ENCODE measurements at regions not wholly inside any gene's neighbourhood (a gene's known extent, or its start where the extent isn't known, plus 50 kb on each side); places are given as distances from the start of the nearest gene placed in this dataset.

GRCh38 chr3:157807280-157807679, 298.9 kb downstream of the SHOX2 start:
- no peak for DNase-seq (ENCODE audit: low spot score)

DNA sequence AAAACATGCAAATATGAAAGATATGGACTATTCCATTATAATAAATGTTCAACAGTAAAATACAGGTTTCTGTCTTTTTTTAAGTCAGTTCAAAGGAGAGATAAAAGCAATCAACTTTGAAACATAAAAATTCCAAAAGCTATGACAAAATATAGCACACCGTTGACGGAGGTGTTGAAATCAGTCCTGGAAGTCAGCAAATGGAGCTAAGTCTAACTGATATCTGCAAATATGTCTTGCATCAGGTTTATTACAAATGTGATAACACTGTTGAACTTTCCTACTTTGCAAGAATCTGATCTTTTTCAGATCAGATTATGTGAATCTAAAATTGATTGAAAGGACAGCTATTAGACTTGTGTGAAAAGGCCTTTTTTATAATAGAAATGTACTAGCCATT, 300.7 kb downstream of the SHOX2 start:
- DNase-seq (ENCODE audit: low spot score): no peak

DNA sequence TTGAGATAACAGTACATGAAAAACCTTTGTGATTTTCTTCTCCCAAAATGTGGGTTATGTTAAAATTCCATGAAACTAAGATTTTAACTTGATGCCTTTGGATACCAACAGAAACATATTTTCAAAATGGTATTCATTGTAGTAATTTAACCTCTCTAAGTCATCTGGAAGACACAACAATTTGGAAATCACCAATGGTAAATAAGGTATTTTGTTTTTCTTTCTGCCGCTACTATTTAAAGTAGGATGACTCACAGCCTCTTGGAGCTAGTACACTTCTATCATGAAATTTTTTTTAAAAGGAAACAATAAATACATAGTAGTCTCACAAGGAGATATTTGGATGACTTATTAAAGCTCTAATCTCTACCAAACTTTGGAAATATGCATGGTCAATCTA, 291.6 kb upstream of the VEPH1 start:
- no peak for DNase-seq (ENCODE audit: low spot score)

GRCh38 chr3:157793745-157794144, 290.5 kb upstream of the VEPH1 start:
- DNase-seq (ENCODE audit: low spot score): no peak

- no peak for DNase-seq (ENCODE audit: low spot score)
These were observed 285.9 kb upstream of the VEPH1 start for GRCh38 chr3:157789162-157789561.

- no peak for DNase-seq (ENCODE audit: low spot score)
These were observed 283.4 kb upstream of the VEPH1 start for GRCh38 chr3:157786618-157787017.

DNA sequence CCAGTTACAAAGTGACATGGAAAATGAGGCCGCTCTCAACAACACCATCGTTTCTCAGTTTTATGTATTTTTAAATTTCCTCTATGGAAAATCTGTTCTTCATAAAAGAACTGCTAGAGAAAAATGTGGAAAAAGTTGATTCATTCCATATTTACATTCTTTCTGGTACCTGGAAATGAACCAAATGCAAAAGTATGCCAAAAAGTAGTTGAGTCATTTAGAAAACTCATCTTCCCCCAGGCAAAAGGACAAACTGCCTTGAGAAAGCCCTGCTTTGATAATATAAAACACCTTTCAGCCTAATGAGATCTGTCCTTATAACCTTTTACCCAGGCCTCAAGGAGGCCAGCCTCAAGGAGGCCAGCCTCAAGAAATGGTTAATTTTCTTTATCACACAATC, 283.0 kb upstream of the VEPH1 start:
- no peak for DNase-seq (ENCODE audit: low spot score)

DNA sequence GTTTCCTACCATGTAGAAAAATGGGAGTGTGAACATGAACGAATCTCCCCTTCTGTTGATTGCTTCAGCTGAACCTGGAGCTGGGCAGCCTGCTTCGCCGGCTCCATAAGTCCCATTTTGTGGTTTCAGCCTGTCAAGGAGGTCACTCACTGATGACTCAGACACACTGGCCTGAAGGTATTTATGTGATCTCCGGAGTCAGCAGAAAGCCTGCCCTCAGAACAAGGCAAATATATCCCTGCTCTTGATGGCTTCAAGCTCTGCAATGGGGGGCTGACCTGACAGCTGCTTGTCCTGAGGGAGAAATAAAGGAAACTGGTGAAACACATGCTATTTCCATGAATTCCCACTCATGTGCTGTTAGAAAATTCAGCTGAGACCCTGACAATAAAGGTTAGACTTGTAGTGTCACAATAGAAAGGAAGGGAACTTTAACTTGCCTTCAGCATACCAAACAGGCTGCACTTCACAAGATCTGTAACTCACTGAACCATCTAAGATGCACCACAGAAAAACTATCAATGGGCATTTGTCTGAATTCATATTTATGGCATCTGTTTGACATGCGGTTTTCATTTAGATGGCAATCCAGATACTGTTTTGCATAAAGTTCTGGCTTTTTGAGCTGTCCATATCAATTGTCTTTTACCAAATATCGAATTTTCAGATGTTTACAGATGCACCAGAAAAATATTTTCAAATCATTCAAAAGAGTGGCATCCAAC, 282.0 kb upstream of the VEPH1 start:
- no peak for DNase-seq (ENCODE audit: low spot score)

DNA sequence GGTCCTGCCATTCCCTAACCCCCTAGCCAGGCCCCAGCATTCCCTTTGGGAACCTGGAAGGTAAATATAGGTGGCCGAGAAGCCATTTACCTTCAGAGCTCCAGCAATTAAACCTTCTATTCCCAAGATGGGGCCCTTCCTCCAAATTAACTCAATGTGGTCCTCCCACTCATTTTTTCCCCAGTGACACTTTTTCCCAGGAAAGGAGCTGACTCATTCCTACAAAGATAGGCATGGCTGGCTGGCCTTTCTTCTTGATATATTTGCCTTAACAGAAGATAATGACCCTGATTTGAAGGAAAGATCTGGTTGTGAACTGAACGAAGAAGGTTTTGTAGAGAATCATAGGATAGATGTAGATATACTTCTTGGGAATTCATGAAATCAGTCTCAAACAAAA, 279.0 kb upstream of the VEPH1 start:
- no peak for DNase-seq (ENCODE audit: low spot score)

DNA sequence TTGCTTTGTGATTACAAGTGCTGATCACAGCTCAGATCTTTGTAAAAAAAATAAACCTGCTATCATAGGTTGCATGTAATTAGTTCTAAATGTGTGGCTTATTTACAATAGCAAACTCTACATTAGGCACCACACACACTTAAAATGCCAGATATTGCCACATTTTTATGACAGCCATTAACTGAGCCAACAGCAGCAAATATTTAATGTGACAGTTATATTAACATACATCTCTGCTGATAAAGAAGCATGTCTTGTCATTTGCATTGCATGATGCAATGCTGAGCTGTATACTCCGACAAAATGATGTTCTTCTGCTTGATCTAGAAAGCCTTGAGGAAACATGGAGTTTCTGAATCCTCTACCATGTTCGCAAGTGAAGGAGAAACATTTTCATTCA, 273.6 kb upstream of the VEPH1 start:
- no peak for DNase-seq (ENCODE audit: low spot score)

GRCh38 chr3:157775446-157775845, 272.2 kb upstream of the VEPH1 start:
- DNase-seq (ENCODE audit: low spot score): no peak

DNA sequence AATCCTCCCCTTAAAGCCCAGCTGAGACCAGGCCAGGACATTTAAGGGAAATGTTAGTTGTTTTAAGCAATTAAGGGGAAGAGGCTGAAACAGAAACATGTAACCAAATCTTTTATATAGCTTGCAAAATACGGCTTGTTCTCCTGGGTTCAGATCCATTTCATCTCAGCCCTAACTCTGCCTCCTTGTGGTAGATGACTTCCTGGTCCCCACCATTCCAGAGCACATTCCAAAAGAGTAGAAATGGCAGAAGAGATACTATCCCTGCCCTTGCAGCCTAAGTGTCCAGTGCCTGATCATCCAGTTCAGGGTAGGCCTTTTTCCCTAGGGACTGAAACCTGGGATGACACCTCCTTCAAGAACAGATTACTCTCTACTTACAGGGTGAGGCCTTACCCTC, 266.2 kb upstream of the VEPH1 start:
- no peak for DNase-seq (ENCODE audit: low spot score)

DNA sequence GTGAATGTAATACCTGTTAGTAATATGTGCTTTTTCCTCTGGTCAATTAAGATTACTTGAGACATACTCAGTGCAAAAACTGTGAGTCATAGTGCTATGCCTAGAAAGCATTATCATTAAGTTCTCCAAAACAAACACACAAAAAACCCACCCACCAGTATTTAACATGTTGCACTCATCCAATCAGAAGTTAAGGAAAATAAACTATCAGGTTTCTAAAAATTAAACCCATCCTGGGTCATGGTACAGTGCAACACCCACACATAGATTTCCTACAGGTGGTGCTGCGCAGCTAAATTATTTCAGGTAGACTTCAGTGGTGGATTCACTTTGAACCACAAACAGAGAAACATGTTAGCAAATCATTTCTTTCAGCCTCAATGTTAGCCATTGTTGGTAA, 264.4 kb upstream of the VEPH1 start:
- DNase-seq (ENCODE audit: low spot score): no peak

DNA sequence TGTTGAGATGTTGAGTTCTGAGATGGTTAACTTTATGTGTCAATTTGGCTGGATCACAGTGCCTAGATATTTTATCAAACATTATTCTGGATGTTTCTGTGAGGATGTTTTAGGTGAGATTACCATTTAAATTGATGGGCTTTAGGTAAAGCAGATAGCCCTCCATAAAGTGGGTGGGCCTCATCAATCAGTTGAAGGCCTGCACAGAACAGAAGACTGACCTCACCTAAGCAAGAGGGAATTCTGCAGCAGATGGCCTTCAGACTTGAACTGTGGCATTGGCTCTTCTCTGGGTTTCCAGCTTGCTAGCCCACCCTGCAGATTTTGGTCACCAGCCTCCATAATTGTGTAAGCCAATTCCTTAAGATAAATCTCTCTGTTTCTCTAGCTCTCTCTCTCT, 260.4 kb upstream of the VEPH1 start:
- no peak for DNase-seq (ENCODE audit: low spot score)

- no peak for DNase-seq (ENCODE audit: low spot score)
These were observed 256.1 kb upstream of the VEPH1 start for GRCh38 chr3:157759311-157759710.

DNA sequence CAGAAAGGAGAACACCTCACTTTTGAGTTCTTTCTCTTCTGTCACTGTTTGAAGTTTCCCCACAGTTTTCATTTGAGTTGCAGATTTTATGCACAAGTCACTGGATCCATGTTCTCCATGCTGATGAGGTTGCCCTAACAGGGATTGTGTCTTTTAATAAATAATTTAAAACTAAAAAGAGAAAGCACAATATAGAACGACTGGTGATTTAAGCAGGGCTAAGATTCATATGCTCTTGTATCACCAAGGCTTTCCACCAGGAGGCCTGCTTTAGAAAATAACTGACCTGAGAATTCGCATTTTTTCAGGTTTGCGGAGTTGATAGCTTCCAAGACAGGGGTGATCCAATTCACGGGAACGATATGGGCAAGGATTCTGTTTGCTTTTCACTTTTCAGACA, 252.0 kb upstream of the VEPH1 start:
- DNase-seq (ENCODE audit: low spot score): no peak

DNA sequence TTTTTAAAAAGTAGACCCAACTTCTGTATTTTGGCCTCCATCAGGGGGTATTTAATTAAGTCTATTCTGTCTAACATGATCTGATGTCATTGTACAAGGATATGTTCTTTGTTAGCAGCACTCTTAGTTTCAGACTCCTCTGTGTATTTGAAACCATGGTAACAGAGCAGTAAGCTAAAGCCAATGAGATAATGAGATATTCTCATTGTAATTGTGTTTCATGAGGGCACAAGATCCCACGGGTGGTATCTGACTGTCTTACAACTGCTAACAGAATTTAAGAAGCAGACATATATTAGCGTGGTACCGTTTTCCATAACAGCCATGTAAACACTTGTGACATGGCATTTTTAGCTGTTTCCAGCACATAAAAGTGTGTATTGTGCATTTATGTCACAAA, 251.2 kb upstream of the VEPH1 start:
- no peak for DNase-seq (ENCODE audit: low spot score)

- DNase-seq (ENCODE audit: low spot score): no peak
These were observed 250.5 kb upstream of the VEPH1 start for GRCh38 chr3:157753787-157754136.

GRCh38 chr3:157752956-157753786, 250.0 kb upstream of the VEPH1 start:
- no peak for DNase-seq (ENCODE audit: low spot score)

DNA sequence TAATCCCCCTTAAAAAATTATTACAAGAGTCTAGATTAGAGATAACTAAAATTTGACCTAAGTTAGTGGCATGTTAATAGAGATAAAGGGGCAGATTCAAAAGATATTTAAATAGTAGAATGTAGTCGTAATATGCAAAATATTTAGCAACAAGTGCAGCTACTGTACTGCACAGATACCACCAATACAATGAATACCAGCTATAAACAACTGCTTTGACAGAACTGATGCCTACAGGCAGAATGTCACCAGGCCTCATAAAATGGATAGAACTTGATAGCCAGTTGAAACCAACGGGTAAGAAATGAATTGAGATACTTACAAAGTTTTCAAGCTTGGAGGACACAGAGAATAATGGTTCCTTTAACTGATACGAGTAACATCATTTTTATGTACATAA, 249.3 kb upstream of the VEPH1 start:
- DNase-seq (ENCODE audit: low spot score): no peak

GRCh38 chr3:157751386-157751785, 248.2 kb upstream of the VEPH1 start:
- DNase-seq (ENCODE audit: low spot score): no peak

GRCh38 chr3:157746391-157746790, 243.2 kb upstream of the VEPH1 start:
- no peak for DNase-seq (ENCODE audit: low spot score)

DNA sequence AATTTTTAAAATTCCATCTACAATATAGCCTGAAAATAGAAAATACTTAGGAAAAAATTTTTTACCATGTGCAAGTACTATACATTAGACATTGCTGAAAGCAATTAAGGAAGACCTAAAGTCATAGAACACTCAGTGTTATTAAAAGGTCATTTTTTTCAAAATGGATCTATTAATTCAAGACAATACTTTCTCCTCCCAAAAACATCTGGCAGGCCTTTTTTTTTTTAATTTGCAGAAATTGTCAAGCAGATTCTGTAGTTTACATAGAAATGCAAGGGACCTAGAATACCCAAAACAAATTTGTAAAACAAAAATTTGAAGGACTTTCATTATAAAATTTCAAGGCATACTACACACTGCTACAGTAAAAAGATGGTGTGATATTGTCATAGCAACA, 238.4 kb upstream of the VEPH1 start:
- no peak for DNase-seq (ENCODE audit: low spot score)

GRCh38 chr3:157738441-157738840, 235.2 kb upstream of the VEPH1 start:
- DNase-seq (ENCODE audit: low spot score): no peak

All from CD4-positive, alpha-beta T cell treated with Interleukin-15 for 4 hours (primary cell).